ENCODE measurements at regions not wholly inside any gene's neighbourhood (a gene's known extent, or its start where the extent isn't known, plus 50 kb on each side); places are given as distances from the start of the nearest gene placed in this dataset.

DNA sequence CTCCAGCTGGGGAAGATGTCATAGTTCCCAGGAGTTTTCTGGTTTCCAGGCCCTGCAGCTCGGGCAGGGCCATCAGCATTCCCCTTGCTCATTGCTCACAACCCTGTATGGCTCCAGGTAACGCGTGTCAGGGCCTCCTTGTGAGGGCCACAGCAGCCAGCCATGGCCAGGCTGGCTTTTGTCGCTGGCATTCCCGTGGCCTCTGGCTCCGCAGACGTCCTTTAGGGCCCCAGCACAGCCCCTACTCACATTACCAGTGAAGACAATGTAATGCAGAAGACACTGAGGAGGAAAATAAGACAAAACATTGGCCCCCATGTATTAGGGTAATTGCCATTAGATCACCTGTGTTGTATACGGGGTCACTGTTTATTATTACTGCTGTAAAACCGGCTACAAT is 1799.0 kb downstream of the TP53TG3F start:
- Histone ChIP-seq H3K4me3 (replicated peaks in 1 of 2; ENCODE audit: low read depth in 1 of 2, low read length in 2 of 2) (no peak overlapping the region), H3K9ac (ENCODE audit: low read length) (no peak overlapping the region), H3K4me1 (ENCODE audit: control insufficient read depth in 1 of 2, insufficient read depth in 2 of 2, low read length in 2 of 2) (no peaks in the 10 kb centered on the region), H3K27ac (ENCODE audit: low read depth, low read length) (no peak overlapping the region), H3K4me2 (ENCODE audit: low read length) (no peak overlapping the region), H3K79me2 (ENCODE audit: insufficient read depth, low read length) (no peaks in the 10 kb centered on the region), H3K36me3 (ENCODE audit: control insufficient read depth in 1 of 2, insufficient read depth in 2 of 2, low read length in 2 of 2) (no peaks in the 10 kb centered on the region), H4K20me1 (ENCODE audit: insufficient read depth) (no peaks in the 10 kb centered on the region), H2AFZ (ENCODE audit: low read depth, low read length, poor library complexity, severe bottlenecking) (no peak overlapping the region), H3K9me2 (ENCODE audit: insufficient read depth) (no peaks in the 10 kb centered on the region), H3K9me3 (ENCODE audit: control insufficient read depth in 1 of 2, insufficient read depth in 1 of 2, low read depth in 1 of 2, low read length in 2 of 2) (peaks cover 0 to 9% of the 10 kb centered on the region in 2 experiments; a peak in 2 of 4 replicates), H3K27me3 (ENCODE audit: insufficient read depth, low read length) (no peaks in the 10 kb centered on the region)
- no TSS peak for BruUV-seq (replicated peaks)
- RAD21 ChIA-PET (ENCODE audit: low non-redundant PET in 1 of 2, low total read pairs in 2 of 2, uncharacterized antibody in 2 of 2, unreplicated experiment in 2 of 2), result no interaction called here
- POLR2A ChIA-PET, result no interaction called here
- CTCF ChIA-PET, result no interaction called here
- ATAC-seq, result no peak
- intact Hi-C loops (cut with micrococcal nuclease), result no loop called here
- TF ChIP-seq MAX (IDR thresholded peaks at IDR 0.05) (no peak), POLR2AphosphoS5 (IDR thresholded peaks at IDR 0.05; ENCODE audit: low read depth, low read length) (no peak), ATF3 (IDR thresholded peaks at IDR 0.05) (no peak), SP1 (IDR thresholded peaks at IDR 0.05; ENCODE audit: low read depth) (no peak)
- no peak for DNase-seq (ENCODE audit: low read depth, low spot score)

DNA sequence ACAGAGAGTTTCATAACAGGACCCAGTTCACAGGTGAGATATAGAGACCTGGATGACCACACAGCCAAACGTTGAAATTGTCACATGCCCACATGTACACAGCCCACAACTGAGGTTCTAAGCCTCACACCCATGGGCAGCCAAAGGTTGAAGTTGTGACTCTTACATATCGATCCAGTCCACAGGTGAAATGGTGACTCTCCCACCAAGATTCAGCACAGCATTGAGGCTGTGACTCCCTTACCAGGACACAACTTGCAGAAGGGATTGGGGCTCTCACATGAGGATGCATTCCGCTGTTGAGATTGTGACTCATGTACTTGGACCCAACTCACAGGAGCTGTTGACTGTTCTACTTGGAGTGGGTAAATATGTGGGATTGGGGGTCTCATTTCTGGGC is 1836.4 kb downstream of the TP53TG3F start:
- H3K36me3 ChIP-seq (ENCODE audit: control insufficient read depth in 1 of 2, insufficient read depth in 2 of 2, low read length in 2 of 2), result no peaks in the 10 kb centered on the region
- no TSS peak for BruUV-seq (replicated peaks)
- peaks cover 0 to 30% of the 10 kb centered on the region in 2 experiments; a peak in 2 of 4 replicates for H3K9me3 ChIP-seq (ENCODE audit: control insufficient read depth in 1 of 2, insufficient read depth in 1 of 2, low read depth in 1 of 2, low read length in 2 of 2)
- no peak overlapping the region for H3K4me2 ChIP-seq (ENCODE audit: low read length)
- no peaks in the 10 kb centered on the region for H4K20me1 ChIP-seq (ENCODE audit: insufficient read depth)
- H3K79me2 ChIP-seq (ENCODE audit: insufficient read depth, low read length), result no peaks in the 10 kb centered on the region
- intact Hi-C loops (cut with micrococcal nuclease), result no loop called here
- no peaks in the 10 kb centered on the region for H3K4me1 ChIP-seq (ENCODE audit: control insufficient read depth in 1 of 2, insufficient read depth in 2 of 2, low read length in 2 of 2)
- H3K9me2 ChIP-seq (ENCODE audit: insufficient read depth), result no peaks in the 10 kb centered on the region
- no peaks in the 10 kb centered on the region for H3K27me3 ChIP-seq (ENCODE audit: insufficient read depth, low read length)
- DNase-seq (ENCODE audit: low read depth, low spot score) (no peak), ATAC-seq (no peak)
- ChIA-PET CTCF (no interaction called here), POLR2A (no interaction called here), RAD21 (ENCODE audit: low non-redundant PET in 1 of 2, low total read pairs in 2 of 2, uncharacterized antibody in 2 of 2, unreplicated experiment in 2 of 2) (no interaction called here)
- no peak overlapping the region for H3K4me3 ChIP-seq (replicated peaks in 1 of 2; ENCODE audit: low read depth in 1 of 2, low read length in 2 of 2)
- no peak overlapping the region for H2AFZ ChIP-seq (ENCODE audit: low read depth, low read length, poor library complexity, severe bottlenecking)
- no peak overlapping the region for H3K27ac ChIP-seq (ENCODE audit: low read depth, low read length)
- H3K9ac ChIP-seq (ENCODE audit: low read length), result no peak overlapping the region
- no peak for TF ChIP-seq SRF (IDR thresholded peaks at IDR 0.05; ENCODE audit: low read depth)
- no peak for TF ChIP-seq EZH2 (IDR thresholded peaks at IDR 0.05)
- no peak for TF ChIP-seq ELF1 (IDR thresholded peaks at IDR 0.05; ENCODE audit: borderline replicate concordance, low read depth)
- no peak for TF ChIP-seq SP1 (IDR thresholded peaks at IDR 0.05; ENCODE audit: low read depth)
- no peak for TF ChIP-seq CEBPB (IDR thresholded peaks at IDR 0.05; ENCODE audit: low read depth)
- no peak for TF ChIP-seq POLR2A (IDR thresholded peaks at IDR 0.05; ENCODE audit: borderline replicate concordance, extremely low read depth, insufficient read depth, insufficient read length)
- TF ChIP-seq MAX (IDR thresholded peaks at IDR 0.05), result no peak
- no peak for TF ChIP-seq EZH2phosphoT487 (IDR thresholded peaks at IDR 0.05; ENCODE audit: borderline replicate concordance)
- no peak for TF ChIP-seq JUND (IDR thresholded peaks at IDR 0.05)
- TF ChIP-seq RAD21 (IDR thresholded peaks at IDR 0.05; ENCODE audit: low read depth), result no peak
- no peak for TF ChIP-seq POLR2AphosphoS5 (IDR thresholded peaks at IDR 0.05; ENCODE audit: low read depth, low read length)
- no peak for TF ChIP-seq ATF3 (IDR thresholded peaks at IDR 0.05)
- no peak for TF ChIP-seq ZNF274 (IDR thresholded peaks at IDR 0.05; ENCODE audit: low read depth, low read length)
- TF ChIP-seq, protein P1, sequence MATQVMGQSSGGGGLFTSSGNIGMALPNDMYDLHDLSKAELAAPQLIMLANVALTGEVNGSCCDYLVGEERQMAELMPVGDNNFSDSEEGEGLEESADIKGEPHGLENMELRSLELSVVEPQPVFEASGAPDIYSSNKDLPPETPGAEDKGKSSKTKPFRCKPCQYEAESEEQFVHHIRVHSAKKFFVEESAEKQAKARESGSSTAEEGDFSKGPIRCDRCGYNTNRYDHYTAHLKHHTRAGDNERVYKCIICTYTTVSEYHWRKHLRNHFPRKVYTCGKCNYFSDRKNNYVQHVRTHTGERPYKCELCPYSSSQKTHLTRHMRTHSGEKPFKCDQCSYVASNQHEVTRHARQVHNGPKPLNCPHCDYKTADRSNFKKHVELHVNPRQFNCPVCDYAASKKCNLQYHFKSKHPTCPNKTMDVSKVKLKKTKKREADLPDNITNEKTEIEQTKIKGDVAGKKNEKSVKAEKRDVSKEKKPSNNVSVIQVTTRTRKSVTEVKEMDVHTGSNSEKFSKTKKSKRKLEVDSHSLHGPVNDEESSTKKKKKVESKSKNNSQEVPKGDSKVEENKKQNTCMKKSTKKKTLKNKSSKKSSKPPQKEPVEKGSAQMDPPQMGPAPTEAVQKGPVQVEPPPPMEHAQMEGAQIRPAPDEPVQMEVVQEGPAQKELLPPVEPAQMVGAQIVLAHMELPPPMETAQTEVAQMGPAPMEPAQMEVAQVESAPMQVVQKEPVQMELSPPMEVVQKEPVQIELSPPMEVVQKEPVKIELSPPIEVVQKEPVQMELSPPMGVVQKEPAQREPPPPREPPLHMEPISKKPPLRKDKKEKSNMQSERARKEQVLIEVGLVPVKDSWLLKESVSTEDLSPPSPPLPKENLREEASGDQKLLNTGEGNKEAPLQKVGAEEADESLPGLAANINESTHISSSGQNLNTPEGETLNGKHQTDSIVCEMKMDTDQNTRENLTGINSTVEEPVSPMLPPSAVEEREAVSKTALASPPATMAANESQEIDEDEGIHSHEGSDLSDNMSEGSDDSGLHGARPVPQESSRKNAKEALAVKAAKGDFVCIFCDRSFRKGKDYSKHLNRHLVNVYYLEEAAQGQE (IDR thresholded peaks at IDR 0.05; ENCODE audit: low read depth), result no peak
- no peak for TF ChIP-seq CBX3 (IDR thresholded peaks at IDR 0.05; ENCODE audit: low read depth)
- TF ChIP-seq EGR1 (IDR thresholded peaks at IDR 0.05; ENCODE audit: low read depth), result no peak
- no peak for TF ChIP-seq ZFX (IDR thresholded peaks at IDR 0.05)

Data from HCT116 (cell line).